Neural cell (in vitro differentiated cells): ENCODE measurements at regions not wholly inside any gene's neighbourhood (a gene's known extent, or its start where the extent isn't known, plus 50 kb on each side); places are given as distances from the start of the nearest gene placed in this dataset.

Experiments
- H2AFZ ChIP-seq: fragments of 200-600, 300-800 bp; sonication (generic), shearing (Covaris generic); 2 replicates; pipeline ENCODE4 v1.6.0; 2014; ENCODE audit warnings: low read depth, mild to moderate bottlenecking, antibody characterized with exemption, low read length, moderate library complexity
- H3F3A ChIP-seq: fragments of 200-600 bp; shearing (Covaris generic); 2 replicates; pipeline ENCODE4 v1.6.1; 2016; ENCODE audit warnings: mild to moderate bottlenecking, moderate library complexity, mixed read lengths, antibody characterized with exemption, low read length; ENCODE audit not compliant: insufficient read depth, poor library complexity, severe bottlenecking
- H3K27ac ChIP-seq: fragments of 200-600, 300-800 bp; sonication (generic), shearing (Covaris generic); 2 replicates; pipeline ENCODE4 v1.5.1; 2014; ENCODE audit warnings: mild to moderate bottlenecking, low read length, moderate library complexity
- H3K27me3 ChIP-seq: fragments of 300-800, 200-600 bp; sonication (generic), shearing (Covaris generic); 2 replicates; pipeline ENCODE4 v1.6.0; 2014; ENCODE audit warnings: mild to moderate bottlenecking, low read depth, low read length, moderate library complexity; ENCODE audit not compliant: insufficient read depth
- H3K36me3 ChIP-seq: fragments of 300-800, 200-600 bp; sonication (generic), shearing (Covaris generic); 2 replicates; pipeline ENCODE4 v1.5.1; 2014; ENCODE audit warnings: mild to moderate bottlenecking, antibody characterized with exemption, low read length, moderate library complexity; ENCODE audit not compliant: insufficient read depth
- H3K4me2 ChIP-seq: fragments of 300-800, 200-600 bp; sonication (generic), shearing (Covaris generic); 2 replicates; pipeline ENCODE4 v1.6.0; 2014; ENCODE audit warnings: mild to moderate bottlenecking, low read length
- H3K4me3 ChIP-seq: fragments of 300-800, 200-600 bp; sonication (generic), shearing (Covaris generic); 2 replicates; pipeline ENCODE4 v1.5.1; 2014; ENCODE audit warnings: mild to moderate bottlenecking, low read length, moderate library complexity
- H3K79me2 ChIP-seq: fragments of 200-600 bp; shearing (Covaris generic); replicated peaks from 2 replicates; pipeline ENCODE4 v1.6.0; 2014; ENCODE audit warnings: mild to moderate bottlenecking, low read length, moderate library complexity; ENCODE audit not compliant: insufficient read depth
- H3K9ac ChIP-seq: fragments of 300-800, 200-600 bp; sonication (generic), shearing (Covaris generic); 2 replicates; pipeline ENCODE4 v1.6.1; 2016; ENCODE audit warnings: mild to moderate bottlenecking, low read length, mixed read lengths
- H3K9me2 ChIP-seq: fragments of 200-600 bp; shearing (Covaris generic); 2 replicates; pipeline ENCODE4 v1.6.1; 2016; ENCODE audit warnings: mild to moderate bottlenecking, low read length, mixed read lengths; ENCODE audit not compliant: insufficient read depth
- H3K9me3 ChIP-seq: fragments of 200-600, 300-800 bp; sonication (generic), shearing (Covaris generic); 2 replicates; pipeline ENCODE4 v1.6.1; 2016; ENCODE audit warnings: mild to moderate bottlenecking, mixed run types, low read length, moderate library complexity, mixed read lengths
- H4K20me1 ChIP-seq: fragments of 200-600 bp; shearing (Covaris generic); 2 replicates; pipeline ENCODE4 v1.6.1; 2016; ENCODE audit warnings: mild to moderate bottlenecking, mixed run types; ENCODE audit not compliant: insufficient read depth
- CTCF ChIP-seq: fragments of 450-650 bp; IDR thresholded peaks from 2 replicates; pipeline ENCODE4 v1.5.1; 2014; ENCODE audit warnings: antibody characterized with exemption, mild to moderate bottlenecking, moderate library complexity; ENCODE audit not compliant: poor library complexity, severe bottlenecking
- EP300 ChIP-seq: fragments of 450-650 bp; conservative IDR thresholded peaks from 2 replicates; pipeline ENCODE4 v1.6.1; 2014; ENCODE audit warnings: antibody characterized with exemption, mild to moderate bottlenecking, moderate library complexity; ENCODE audit not compliant: poor library complexity, severe bottlenecking
- EZH2 ChIP-seq: fragments of 200-600, 300-800 bp; shearing (Covaris generic), sonication (generic); IDR thresholded peaks from 2 replicates; pipeline ENCODE4 v1.6.1; 2014; ENCODE audit warnings: antibody characterized with exemption, low read length, borderline replicate concordance, mild to moderate bottlenecking; ENCODE audit not compliant: insufficient read depth, poor library complexity, severe bottlenecking
- MXI1 ChIP-seq: fragments of 450-650 bp; conservative IDR thresholded peaks from 2 replicates; pipeline ENCODE4 v1.6.1; 2014; ENCODE audit warnings: antibody characterized with exemption, mild to moderate bottlenecking; ENCODE audit not compliant: poor library complexity, severe bottlenecking
- POLR2AphosphoS5 ChIP-seq: IDR thresholded peaks from 2 replicates; pipeline ENCODE4 v1.6.1; 2012
- RAD21 ChIP-seq: fragments of 450-650 bp; conservative IDR thresholded peaks from 2 replicates; pipeline ENCODE4 v1.6.1; 2014; ENCODE audit warnings: antibody characterized with exemption, mild to moderate bottlenecking, moderate library complexity
- SMC3 ChIP-seq: fragments of 450-650 bp; conservative IDR thresholded peaks from 2 replicates; pipeline ENCODE4 v1.6.1; 2014; ENCODE audit warnings: antibody characterized with exemption, mild to moderate bottlenecking, moderate library complexity; ENCODE audit not compliant: poor library complexity
- TAF1 ChIP-seq: IDR thresholded peaks from 2 replicates; pipeline ENCODE4 v1.6.1; 2012; ENCODE audit warnings: low read depth
- TF ChIP-seq, protein P1 (sequence below): IDR thresholded peaks from 2 replicates; pipeline ENCODE4 v1.6.1; 2012; ENCODE audit warnings: borderline replicate concordance

GRCh38 chr12:107525719-107526554 lies 159.7 kb upstream of the PWP1 start:
- Histone ChIP-seq H3K9me2 (no peaks in the 10 kb centered on the region), H3K36me3 (no peaks in the 10 kb centered on the region), H3K4me3 (no peak overlapping the region), H3F3A (no peaks in the 10 kb centered on the region), H3K4me2 (no peak overlapping the region), H3K9ac (no peak overlapping the region), H3K27ac (no peak overlapping the region), H4K20me1 (no peaks in the 10 kb centered on the region), H3K27me3 (no peaks in the 10 kb centered on the region), H3K79me2 (no peaks in the 10 kb centered on the region), H2AFZ (no peak overlapping the region), H3K9me3 (no peaks in the 10 kb centered on the region)
- no peak for TF ChIP-seq TAF1
- no peak for TF ChIP-seq EP300
- TF ChIP-seq MXI1: no peak
- TF ChIP-seq, protein P1, sequence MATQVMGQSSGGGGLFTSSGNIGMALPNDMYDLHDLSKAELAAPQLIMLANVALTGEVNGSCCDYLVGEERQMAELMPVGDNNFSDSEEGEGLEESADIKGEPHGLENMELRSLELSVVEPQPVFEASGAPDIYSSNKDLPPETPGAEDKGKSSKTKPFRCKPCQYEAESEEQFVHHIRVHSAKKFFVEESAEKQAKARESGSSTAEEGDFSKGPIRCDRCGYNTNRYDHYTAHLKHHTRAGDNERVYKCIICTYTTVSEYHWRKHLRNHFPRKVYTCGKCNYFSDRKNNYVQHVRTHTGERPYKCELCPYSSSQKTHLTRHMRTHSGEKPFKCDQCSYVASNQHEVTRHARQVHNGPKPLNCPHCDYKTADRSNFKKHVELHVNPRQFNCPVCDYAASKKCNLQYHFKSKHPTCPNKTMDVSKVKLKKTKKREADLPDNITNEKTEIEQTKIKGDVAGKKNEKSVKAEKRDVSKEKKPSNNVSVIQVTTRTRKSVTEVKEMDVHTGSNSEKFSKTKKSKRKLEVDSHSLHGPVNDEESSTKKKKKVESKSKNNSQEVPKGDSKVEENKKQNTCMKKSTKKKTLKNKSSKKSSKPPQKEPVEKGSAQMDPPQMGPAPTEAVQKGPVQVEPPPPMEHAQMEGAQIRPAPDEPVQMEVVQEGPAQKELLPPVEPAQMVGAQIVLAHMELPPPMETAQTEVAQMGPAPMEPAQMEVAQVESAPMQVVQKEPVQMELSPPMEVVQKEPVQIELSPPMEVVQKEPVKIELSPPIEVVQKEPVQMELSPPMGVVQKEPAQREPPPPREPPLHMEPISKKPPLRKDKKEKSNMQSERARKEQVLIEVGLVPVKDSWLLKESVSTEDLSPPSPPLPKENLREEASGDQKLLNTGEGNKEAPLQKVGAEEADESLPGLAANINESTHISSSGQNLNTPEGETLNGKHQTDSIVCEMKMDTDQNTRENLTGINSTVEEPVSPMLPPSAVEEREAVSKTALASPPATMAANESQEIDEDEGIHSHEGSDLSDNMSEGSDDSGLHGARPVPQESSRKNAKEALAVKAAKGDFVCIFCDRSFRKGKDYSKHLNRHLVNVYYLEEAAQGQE: no peak
- TF ChIP-seq POLR2AphosphoS5: no peak
- TF ChIP-seq SMC3: no peak
- no peak for TF ChIP-seq CTCF
- no peak for TF ChIP-seq RAD21
- TF ChIP-seq EZH2: no peak

- Histone ChIP-seq H3F3A (no peaks in the 10 kb centered on the region), H4K20me1 (no peaks in the 10 kb centered on the region), H3K4me3 (no peak overlapping the region), H3K79me2 (no peaks in the 10 kb centered on the region), H3K27me3 (no peaks in the 10 kb centered on the region), H3K9me3 (no peaks in the 10 kb centered on the region), H3K4me2 (no peak overlapping the region), H2AFZ (no peak overlapping the region), H3K36me3 (no peaks in the 10 kb centered on the region), H3K27ac (no peak overlapping the region), H3K9ac (no peak overlapping the region), H3K9me2 (no peaks in the 10 kb centered on the region)
- TF ChIP-seq RAD21 (no peak), SMC3 (no peak), EZH2 (no peak), EP300 (no peak), POLR2AphosphoS5 (no peak), CTCF (no peak), TAF1 (no peak), MXI1 (no peak)
- TF ChIP-seq, protein P1: no peak
Measured at GRCh38 chr12:107526555-107527180, 158.9 kb upstream of the PWP1 start.
